ENCODE measurements at regions not wholly inside any gene's neighbourhood (a gene's known extent, or its start where the extent isn't known, plus 50 kb on each side); places are given as distances from the start of the nearest gene placed in this dataset.

GRCh38 chr1:243912347-243912746, 62.3 kb upstream of the AKT3 start:
- intact Hi-C loops (cut with micrococcal nuclease): no loop called here
- H3K27me3 Mint-ChIP-seq (ENCODE audit: insufficient read depth, unreplicated experiment): peaks cover 23% of the 10 kb centered on the region
- no TSS peak for BruUV-seq (replicated peaks)
- CTCF ChIA-PET: no interaction called here
- DNase-seq (ENCODE audit: unreplicated experiment): no peak
- TF ChIP-seq CTCF (IDR thresholded peaks at IDR 0.05; ENCODE audit: unreplicated experiment): no peak
- no peak overlapping the region for H3K27ac Mint-ChIP-seq (ENCODE audit: low read depth, unreplicated experiment)
- H3K36me3 Mint-ChIP-seq (ENCODE audit: insufficient read depth, unreplicated experiment): no peaks in the 10 kb centered on the region
- POLR2A ChIA-PET: interaction anchor here (0.7 to 1.4 kb wide), 3 partner anchors 9 to 242 kb away, joined by 3 to 4 read pairs (median 3); no protein-coding TSS in a partner anchor
- no peaks in the 10 kb centered on the region for H3K9me3 Mint-ChIP-seq (ENCODE audit: unreplicated experiment)
- H3K4me3 Mint-ChIP-seq (ENCODE audit: unreplicated experiment): no peak overlapping the region
- peaks cover 10% of the 10 kb centered on the region for H3K4me1 Mint-ChIP-seq (ENCODE audit: insufficient read depth, unreplicated experiment)

- intact Hi-C loops (cut with micrococcal nuclease): no loop called here
- ChIA-PET POLR2A (interaction anchor here (0.6 kb wide), 2 partner anchors 8 to 415 kb away, joined by 3 to 4 read pairs; no protein-coding TSS in a partner anchor), CTCF (interaction anchor here (0.6 kb wide), 1 partner anchor 17 kb away, joined by 4 read pairs; no protein-coding TSS in a partner anchor)
Observed at GRCh38 chr1:243910607-243911006, 60.6 kb upstream of the AKT3 start.

GRCh38 chr1:243903895-243904294, 53.9 kb upstream of the AKT3 start:
- Mint-ChIP-seq H3K27me3 (ENCODE audit: insufficient read depth, unreplicated experiment) (peaks cover 65% of the 10 kb centered on the region), H3K9me3 (ENCODE audit: unreplicated experiment) (no peaks in the 10 kb centered on the region), H3K36me3 (ENCODE audit: insufficient read depth, unreplicated experiment) (no peaks in the 10 kb centered on the region), H3K4me3 (ENCODE audit: unreplicated experiment) (no peak overlapping the region), H3K4me1 (ENCODE audit: insufficient read depth, unreplicated experiment) (no peaks in the 10 kb centered on the region), H3K27ac (ENCODE audit: low read depth, unreplicated experiment) (no peak overlapping the region)
- no peak for TF ChIP-seq CTCF (IDR thresholded peaks at IDR 0.05; ENCODE audit: unreplicated experiment)
- ChIA-PET CTCF (interaction anchor here (0.7 kb wide), 2 partner anchors 18 to 451 kb away, joined by 3 to 6 read pairs; no protein-coding TSS in a partner anchor), POLR2A (interaction anchor here (1.1 to 1.9 kb wide), 3 partner anchors 9 to 57 kb away, joined by 3 to 4 read pairs (median 4); no protein-coding TSS in a partner anchor)
- intact Hi-C loops (cut with micrococcal nuclease): no loop called here
- peak; percentile 51 for DNase-seq (ENCODE audit: unreplicated experiment)
- no TSS peak for BruUV-seq (replicated peaks)

More at GRCh38 chr1:243910607-243911006, 60.6 kb upstream of the AKT3 start:
- Mint-ChIP-seq H3K27ac (ENCODE audit: low read depth, unreplicated experiment) (no peak overlapping the region), H3K9me3 (ENCODE audit: unreplicated experiment) (no peaks in the 10 kb centered on the region), H3K4me3 (ENCODE audit: unreplicated experiment) (no peak overlapping the region), H3K27me3 (ENCODE audit: insufficient read depth, unreplicated experiment) (peaks cover 40% of the 10 kb centered on the region), H3K4me1 (ENCODE audit: insufficient read depth, unreplicated experiment) (no peaks in the 10 kb centered on the region), H3K36me3 (ENCODE audit: insufficient read depth, unreplicated experiment) (no peaks in the 10 kb centered on the region)
- no peak for TF ChIP-seq CTCF (IDR thresholded peaks at IDR 0.05; ENCODE audit: unreplicated experiment)
- no TSS peak for BruUV-seq (replicated peaks)
- no peak for DNase-seq (ENCODE audit: unreplicated experiment)

GRCh38 chr1:243903041-243903440, 53.0 kb upstream of the AKT3 start:
- Mint-ChIP-seq H3K27me3 (ENCODE audit: insufficient read depth, unreplicated experiment) (peaks cover 57% of the 10 kb centered on the region), H3K4me3 (ENCODE audit: unreplicated experiment) (no peak overlapping the region), H3K36me3 (ENCODE audit: insufficient read depth, unreplicated experiment) (no peaks in the 10 kb centered on the region), H3K4me1 (ENCODE audit: insufficient read depth, unreplicated experiment) (no peaks in the 10 kb centered on the region), H3K27ac (ENCODE audit: low read depth, unreplicated experiment) (no peak overlapping the region), H3K9me3 (ENCODE audit: unreplicated experiment) (no peaks in the 10 kb centered on the region)
- no peak for TF ChIP-seq CTCF (IDR thresholded peaks at IDR 0.05; ENCODE audit: unreplicated experiment)
- CTCF ChIA-PET: interaction anchor here (1.1 kb wide), 2 partner anchors 12 to 22 kb away, joined by 3 to 4 read pairs; no protein-coding TSS in a partner anchor
- no TSS peak for BruUV-seq (replicated peaks)
- DNase-seq (ENCODE audit: unreplicated experiment): no peak
- POLR2A ChIA-PET: interaction anchor here (0.6 to 1.4 kb wide), 3 partner anchors 7 to 73 kb away, joined by 3 to 4 read pairs (median 3); no protein-coding TSS in a partner anchor
- intact Hi-C loops (cut with micrococcal nuclease): no loop called here
